ENCODE measurements at regions not wholly inside any gene's neighbourhood (a gene's known extent, or its start where the extent isn't known, plus 50 kb on each side); places are given as distances from the start of the nearest gene placed in this dataset.

GRCh38 chr15:70383856-70384255 lies 286.1 kb upstream of the TLE3 start:
- TF ChIP-seq CTCF (IDR thresholded peaks at IDR 0.05) (no peak), EP300 (IDR thresholded peaks at IDR 0.05) (no peak), POLR2AphosphoS5 (IDR thresholded peaks at IDR 0.05) (no peak)
